DND-41 (cell line): ENCODE measurements at regions not wholly inside any gene's neighbourhood (a gene's known extent, or its start where the extent isn't known, plus 50 kb on each side); places are given as distances from the start of the nearest gene placed in this dataset.

Source experiments
- EZH2 ChIP-seq: IDR thresholded peaks from 3 replicates; pipeline ENCODE4 v1.6.1; 2012; ENCODE audit warnings: borderline replicate concordance, low read depth, mild to moderate bottlenecking, moderate library complexity, low read length, inconsistent platforms; ENCODE audit not compliant: severe bottlenecking
- TF ChIP-seq, protein P1 (sequence below): IDR thresholded peaks from 2 replicates; pipeline ENCODE4 v1.5.1; 2012; ENCODE audit warnings: borderline replicate concordance, low read length, moderate library complexity, mild to moderate bottlenecking; ENCODE audit not compliant: poor library complexity, severe bottlenecking; ENCODE audit errors: extremely low read depth

DNA sequence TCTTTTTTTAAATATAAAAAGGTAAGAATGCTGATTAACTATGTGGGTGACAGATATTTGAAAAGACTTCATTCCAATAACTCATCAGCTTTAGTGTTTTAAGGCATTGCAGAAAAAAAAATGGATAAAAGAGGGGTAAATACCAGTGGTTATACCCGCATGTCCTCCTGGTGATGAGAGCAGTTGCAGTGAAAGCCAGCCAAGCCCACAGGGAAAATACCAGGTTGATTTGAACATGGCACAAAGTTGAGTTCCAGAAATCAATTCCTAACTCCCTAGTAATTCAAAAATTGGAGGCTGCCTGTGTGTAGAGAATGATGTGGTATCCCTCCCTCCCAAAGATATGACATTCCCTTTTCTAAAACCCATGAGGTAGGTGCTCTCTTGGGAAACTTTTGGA lies 453.2 kb upstream of the SOX9 start:
- TF ChIP-seq, protein P1, sequence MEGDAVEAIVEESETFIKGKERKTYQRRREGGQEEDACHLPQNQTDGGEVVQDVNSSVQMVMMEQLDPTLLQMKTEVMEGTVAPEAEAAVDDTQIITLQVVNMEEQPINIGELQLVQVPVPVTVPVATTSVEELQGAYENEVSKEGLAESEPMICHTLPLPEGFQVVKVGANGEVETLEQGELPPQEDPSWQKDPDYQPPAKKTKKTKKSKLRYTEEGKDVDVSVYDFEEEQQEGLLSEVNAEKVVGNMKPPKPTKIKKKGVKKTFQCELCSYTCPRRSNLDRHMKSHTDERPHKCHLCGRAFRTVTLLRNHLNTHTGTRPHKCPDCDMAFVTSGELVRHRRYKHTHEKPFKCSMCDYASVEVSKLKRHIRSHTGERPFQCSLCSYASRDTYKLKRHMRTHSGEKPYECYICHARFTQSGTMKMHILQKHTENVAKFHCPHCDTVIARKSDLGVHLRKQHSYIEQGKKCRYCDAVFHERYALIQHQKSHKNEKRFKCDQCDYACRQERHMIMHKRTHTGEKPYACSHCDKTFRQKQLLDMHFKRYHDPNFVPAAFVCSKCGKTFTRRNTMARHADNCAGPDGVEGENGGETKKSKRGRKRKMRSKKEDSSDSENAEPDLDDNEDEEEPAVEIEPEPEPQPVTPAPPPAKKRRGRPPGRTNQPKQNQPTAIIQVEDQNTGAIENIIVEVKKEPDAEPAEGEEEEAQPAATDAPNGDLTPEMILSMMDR, result no peak
- no peak for TF ChIP-seq EZH2
